K562 (cell line): ENCODE measurements at regions not wholly inside any gene's neighbourhood (a gene's known extent, or its start where the extent isn't known, plus 50 kb on each side); places are given as distances from the start of the nearest gene placed in this dataset.

Source experiments
- ATF4 ChIP-seq: fragments of 450-650 bp; formaldehyde crosslinking; IDR thresholded peaks from 2 replicates; pipeline ENCODE4 v1.4.0; 2022; ENCODE audit warnings: mild to moderate bottlenecking, moderate library complexity
- BCL6 ChIP-seq: fragments of 250-450 bp; sonication (Bioruptor Pico); IDR thresholded peaks from 2 replicates; pipeline ENCODE4 v1.4.0; 2020
- CEBPZ ChIP-seq: fragments of 150-350 bp; IDR thresholded peaks from 2 replicates; pipeline ENCODE4 v1.6.1; 2014; ENCODE audit warnings: low read depth, mild to moderate bottlenecking, low read length, borderline replicate concordance
- CLOCK ChIP-seq: fragments of 250-450 bp; sonication (Bioruptor Pico); IDR thresholded peaks from 2 replicates; pipeline ENCODE4 v1.4.0; 2020; ENCODE audit warnings: mild to moderate bottlenecking, moderate library complexity, borderline replicate concordance
- FOSL1 ChIP-seq: fragments of 200-800 bp; sonication (Bioruptor generic); conservative IDR thresholded peaks from 2 replicates; pipeline ENCODE4 v1.6.1; 2016; ENCODE audit warnings: missing genetic modification characterization, missing compliant biosample characterization
- HDAC3 ChIP-seq: fragments of 450-650 bp; IDR thresholded peaks from 2 replicates; pipeline ENCODE4 v1.6.1; 2018; ENCODE audit warnings: borderline replicate concordance, mild to moderate bottlenecking, moderate library complexity; ENCODE audit not compliant: partially characterized antibody
- KLF6 ChIP-seq: fragments of 250-450 bp; sonication (Bioruptor Pico); IDR thresholded peaks from 2 replicates; pipeline ENCODE4 v1.4.0; 2020; ENCODE audit warnings: mild to moderate bottlenecking, moderate library complexity, borderline replicate concordance
- MIER1 ChIP-seq: fragments of 450-650 bp; IDR thresholded peaks from 2 replicates; pipeline ENCODE4 v1.6.1; 2016; ENCODE audit warnings: antibody characterized with exemption, mild to moderate bottlenecking, low read depth
- POLR3A ChIP-seq: IDR thresholded peaks from 2 replicates; pipeline ENCODE4 v1.6.1; 2011; ENCODE audit warnings: borderline replicate concordance, mild to moderate bottlenecking, moderate library complexity; ENCODE audit not compliant: insufficient read length, insufficient read depth; ENCODE audit errors: extremely low read depth
- THRAP3 ChIP-seq: fragments of 450-650 bp; IDR thresholded peaks from 2 replicates; pipeline ENCODE4 v1.6.1; 2016; ENCODE audit warnings: mild to moderate bottlenecking, inconsistent platforms, borderline replicate concordance
- ZNF695 ChIP-seq: fragments of 450-650 bp; formaldehyde crosslinking; IDR thresholded peaks from 2 replicates; pipeline ENCODE4 v1.4.0; 2020; ENCODE audit warnings: mild to moderate bottlenecking, moderate library complexity
- TF ChIP-seq, protein P1 (sequence below): sonication (generic); formaldehyde crosslinking; IDR thresholded peaks from 2 replicates; pipeline ENCODE4 v1.8.0; 2022; ENCODE audit warnings: mild to moderate bottlenecking, missing genetic modification reagents

GRCh38 chr5:65078331-65078730 is 309.6 kb downstream of the CWC27 start (continued):
- TF ChIP-seq, protein P1, sequence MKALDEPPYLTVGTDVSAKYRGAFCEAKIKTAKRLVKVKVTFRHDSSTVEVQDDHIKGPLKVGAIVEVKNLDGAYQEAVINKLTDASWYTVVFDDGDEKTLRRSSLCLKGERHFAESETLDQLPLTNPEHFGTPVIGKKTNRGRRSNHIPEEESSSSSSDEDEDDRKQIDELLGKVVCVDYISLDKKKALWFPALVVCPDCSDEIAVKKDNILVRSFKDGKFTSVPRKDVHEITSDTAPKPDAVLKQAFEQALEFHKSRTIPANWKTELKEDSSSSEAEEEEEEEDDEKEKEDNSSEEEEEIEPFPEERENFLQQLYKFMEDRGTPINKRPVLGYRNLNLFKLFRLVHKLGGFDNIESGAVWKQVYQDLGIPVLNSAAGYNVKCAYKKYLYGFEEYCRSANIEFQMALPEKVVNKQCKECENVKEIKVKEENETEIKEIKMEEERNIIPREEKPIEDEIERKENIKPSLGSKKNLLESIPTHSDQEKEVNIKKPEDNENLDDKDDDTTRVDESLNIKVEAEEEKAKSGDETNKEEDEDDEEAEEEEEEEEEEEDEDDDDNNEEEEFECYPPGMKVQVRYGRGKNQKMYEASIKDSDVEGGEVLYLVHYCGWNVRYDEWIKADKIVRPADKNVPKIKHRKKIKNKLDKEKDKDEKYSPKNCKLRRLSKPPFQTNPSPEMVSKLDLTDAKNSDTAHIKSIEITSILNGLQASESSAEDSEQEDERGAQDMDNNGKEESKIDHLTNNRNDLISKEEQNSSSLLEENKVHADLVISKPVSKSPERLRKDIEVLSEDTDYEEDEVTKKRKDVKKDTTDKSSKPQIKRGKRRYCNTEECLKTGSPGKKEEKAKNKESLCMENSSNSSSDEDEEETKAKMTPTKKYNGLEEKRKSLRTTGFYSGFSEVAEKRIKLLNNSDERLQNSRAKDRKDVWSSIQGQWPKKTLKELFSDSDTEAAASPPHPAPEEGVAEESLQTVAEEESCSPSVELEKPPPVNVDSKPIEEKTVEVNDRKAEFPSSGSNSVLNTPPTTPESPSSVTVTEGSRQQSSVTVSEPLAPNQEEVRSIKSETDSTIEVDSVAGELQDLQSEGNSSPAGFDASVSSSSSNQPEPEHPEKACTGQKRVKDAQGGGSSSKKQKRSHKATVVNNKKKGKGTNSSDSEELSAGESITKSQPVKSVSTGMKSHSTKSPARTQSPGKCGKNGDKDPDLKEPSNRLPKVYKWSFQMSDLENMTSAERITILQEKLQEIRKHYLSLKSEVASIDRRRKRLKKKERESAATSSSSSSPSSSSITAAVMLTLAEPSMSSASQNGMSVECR (CRISPR knock-in tag), result no peak
- TF ChIP-seq BCL6, result no peak
- TF ChIP-seq ZNF695 (CRISPR knock-in tag), result no peak
- no peak for TF ChIP-seq MIER1
- no peak for TF ChIP-seq CLOCK (CRISPR knock-in tag)
- TF ChIP-seq KLF6 (CRISPR knock-in tag), result no peak
- peak; percentile 29; the same call in 1 of the 2 replicates for TF ChIP-seq FOSL1 (tag)
- no peak for TF ChIP-seq THRAP3
- TF ChIP-seq POLR3A, result no peak
- TF ChIP-seq CEBPZ, result no peak
- TF ChIP-seq ATF4 (CRISPR knock-in tag), result no peak
- peak; percentile 22 for TF ChIP-seq HDAC3
